Neural cell (in vitro differentiated cells): ENCODE measurements at regions not wholly inside any gene's neighbourhood (a gene's known extent, or its start where the extent isn't known, plus 50 kb on each side); places are given as distances from the start of the nearest gene placed in this dataset.

Experiments used
- H2AFZ ChIP-seq: fragments of 200-600, 300-800 bp; sonication (generic), shearing (Covaris generic); 2 replicates; pipeline ENCODE4 v1.6.0; 2014; ENCODE audit warnings: low read depth, mild to moderate bottlenecking, antibody characterized with exemption, low read length, moderate library complexity
- H3F3A ChIP-seq: fragments of 200-600 bp; shearing (Covaris generic); 2 replicates; pipeline ENCODE4 v1.6.1; 2016; ENCODE audit warnings: mild to moderate bottlenecking, moderate library complexity, mixed read lengths, antibody characterized with exemption, low read length; ENCODE audit not compliant: insufficient read depth, poor library complexity, severe bottlenecking
- H3K27ac ChIP-seq: fragments of 200-600, 300-800 bp; sonication (generic), shearing (Covaris generic); 2 replicates; pipeline ENCODE4 v1.5.1; 2014; ENCODE audit warnings: mild to moderate bottlenecking, low read length, moderate library complexity
- H3K27me3 ChIP-seq: fragments of 300-800, 200-600 bp; sonication (generic), shearing (Covaris generic); 2 replicates; pipeline ENCODE4 v1.6.0; 2014; ENCODE audit warnings: mild to moderate bottlenecking, low read depth, low read length, moderate library complexity; ENCODE audit not compliant: insufficient read depth
- H3K36me3 ChIP-seq: fragments of 300-800, 200-600 bp; sonication (generic), shearing (Covaris generic); 2 replicates; pipeline ENCODE4 v1.5.1; 2014; ENCODE audit warnings: mild to moderate bottlenecking, antibody characterized with exemption, low read length, moderate library complexity; ENCODE audit not compliant: insufficient read depth
- H3K4me2 ChIP-seq: fragments of 300-800, 200-600 bp; sonication (generic), shearing (Covaris generic); 2 replicates; pipeline ENCODE4 v1.6.0; 2014; ENCODE audit warnings: mild to moderate bottlenecking, low read length
- H3K4me3 ChIP-seq: fragments of 300-800, 200-600 bp; sonication (generic), shearing (Covaris generic); 2 replicates; pipeline ENCODE4 v1.5.1; 2014; ENCODE audit warnings: mild to moderate bottlenecking, low read length, moderate library complexity
- H3K79me2 ChIP-seq: fragments of 200-600 bp; shearing (Covaris generic); replicated peaks from 2 replicates; pipeline ENCODE4 v1.6.0; 2014; ENCODE audit warnings: mild to moderate bottlenecking, low read length, moderate library complexity; ENCODE audit not compliant: insufficient read depth
- H3K9ac ChIP-seq: fragments of 300-800, 200-600 bp; sonication (generic), shearing (Covaris generic); 2 replicates; pipeline ENCODE4 v1.6.1; 2016; ENCODE audit warnings: mild to moderate bottlenecking, low read length, mixed read lengths
- H3K9me2 ChIP-seq: fragments of 200-600 bp; shearing (Covaris generic); 2 replicates; pipeline ENCODE4 v1.6.1; 2016; ENCODE audit warnings: mild to moderate bottlenecking, low read length, mixed read lengths; ENCODE audit not compliant: insufficient read depth
- H3K9me3 ChIP-seq: fragments of 200-600, 300-800 bp; sonication (generic), shearing (Covaris generic); 2 replicates; pipeline ENCODE4 v1.6.1; 2016; ENCODE audit warnings: mild to moderate bottlenecking, mixed run types, low read length, moderate library complexity, mixed read lengths
- H4K20me1 ChIP-seq: fragments of 200-600 bp; shearing (Covaris generic); 2 replicates; pipeline ENCODE4 v1.6.1; 2016; ENCODE audit warnings: mild to moderate bottlenecking, mixed run types; ENCODE audit not compliant: insufficient read depth
- EP300 ChIP-seq: fragments of 450-650 bp; conservative IDR thresholded peaks from 2 replicates; pipeline ENCODE4 v1.6.1; 2014; ENCODE audit warnings: antibody characterized with exemption, mild to moderate bottlenecking, moderate library complexity; ENCODE audit not compliant: poor library complexity, severe bottlenecking
- EZH2 ChIP-seq: fragments of 200-600, 300-800 bp; shearing (Covaris generic), sonication (generic); IDR thresholded peaks from 2 replicates; pipeline ENCODE4 v1.6.1; 2014; ENCODE audit warnings: antibody characterized with exemption, low read length, borderline replicate concordance, mild to moderate bottlenecking; ENCODE audit not compliant: insufficient read depth, poor library complexity, severe bottlenecking
- MXI1 ChIP-seq: fragments of 450-650 bp; conservative IDR thresholded peaks from 2 replicates; pipeline ENCODE4 v1.6.1; 2014; ENCODE audit warnings: antibody characterized with exemption, mild to moderate bottlenecking; ENCODE audit not compliant: poor library complexity, severe bottlenecking
- POLR2AphosphoS5 ChIP-seq: IDR thresholded peaks from 2 replicates; pipeline ENCODE4 v1.6.1; 2012
- RAD21 ChIP-seq: fragments of 450-650 bp; conservative IDR thresholded peaks from 2 replicates; pipeline ENCODE4 v1.6.1; 2014; ENCODE audit warnings: antibody characterized with exemption, mild to moderate bottlenecking, moderate library complexity
- SMC3 ChIP-seq: fragments of 450-650 bp; conservative IDR thresholded peaks from 2 replicates; pipeline ENCODE4 v1.6.1; 2014; ENCODE audit warnings: antibody characterized with exemption, mild to moderate bottlenecking, moderate library complexity; ENCODE audit not compliant: poor library complexity
- TF ChIP-seq, protein P1 (sequence below): IDR thresholded peaks from 2 replicates; pipeline ENCODE4 v1.6.1; 2012; ENCODE audit warnings: borderline replicate concordance

DNA sequence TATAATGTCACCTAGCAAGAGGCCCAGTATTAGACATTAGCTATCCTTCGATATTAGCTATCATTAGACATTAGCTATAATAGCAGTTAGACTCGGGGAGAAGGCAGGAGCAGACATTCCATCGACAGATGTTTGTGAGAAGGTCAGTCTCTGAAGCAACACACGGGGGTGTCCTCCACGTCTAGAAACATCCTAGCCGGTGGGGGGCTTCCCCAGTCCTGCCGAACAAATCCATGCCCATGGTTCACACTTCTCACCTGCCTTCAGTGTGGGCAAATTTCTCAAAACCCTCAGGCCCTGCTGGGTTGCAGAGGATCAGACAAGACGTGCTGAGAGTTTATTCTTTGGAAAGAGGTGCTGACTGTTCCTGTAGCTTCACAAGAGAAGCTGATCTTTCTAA lies 151.1 kb downstream of the IRF8 start (continued):
- TF ChIP-seq MXI1 = no peak
- TF ChIP-seq SMC3 = no peak
- no peak for TF ChIP-seq POLR2AphosphoS5

DNA sequence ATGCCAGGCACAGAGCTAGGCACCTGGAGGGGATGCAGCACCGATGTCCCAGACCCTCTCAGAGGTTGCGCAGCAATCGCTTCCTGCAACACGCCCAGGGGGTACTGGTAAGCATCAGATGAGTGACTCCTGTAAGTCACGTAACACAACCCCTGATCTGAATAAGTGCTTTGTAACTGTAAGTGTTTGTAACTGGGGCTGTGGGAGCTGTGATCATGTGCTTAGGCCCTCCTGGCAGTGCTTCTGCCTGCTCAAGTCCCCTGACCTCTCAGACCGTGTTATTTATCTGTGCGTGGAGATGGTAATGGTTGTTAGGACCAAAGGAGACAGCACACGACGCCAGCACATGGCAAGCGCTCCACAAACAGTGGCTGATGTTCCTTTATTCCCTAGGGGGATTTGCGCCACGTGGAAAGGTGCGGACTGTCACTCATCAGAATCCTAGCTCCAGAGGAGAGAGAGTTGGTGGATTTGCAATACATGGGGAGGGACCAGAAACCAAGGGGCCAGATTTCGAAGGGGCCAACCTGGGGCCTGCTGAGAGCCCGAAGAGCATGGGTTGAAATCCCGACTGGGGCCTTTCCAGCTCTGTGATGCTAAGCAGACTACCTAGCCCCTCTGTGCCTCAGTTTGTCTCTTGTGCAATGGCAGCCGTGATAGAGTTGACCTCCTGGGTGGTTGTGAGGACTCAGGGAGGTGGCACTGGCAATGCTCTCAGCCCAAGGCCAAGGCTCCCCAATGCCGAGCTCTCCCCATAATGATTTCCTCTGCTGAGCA lies 151.8 kb downstream of the IRF8 start:
- Histone ChIP-seq H3K27ac (no peak overlapping the region), H3K79me2 (no peaks in the 10 kb centered on the region), H3K4me3 (no peak overlapping the region), H3K4me2 (no peak overlapping the region), H3F3A (no peaks in the 10 kb centered on the region), H2AFZ (no peak overlapping the region), H4K20me1 (no peaks in the 10 kb centered on the region), H3K36me3 (no peaks in the 10 kb centered on the region), H3K9me2 (no peaks in the 10 kb centered on the region), H3K9ac (no peak overlapping the region), H3K27me3 (no peaks in the 10 kb centered on the region), H3K9me3 (no peaks in the 10 kb centered on the region)
- TF ChIP-seq, protein P1, sequence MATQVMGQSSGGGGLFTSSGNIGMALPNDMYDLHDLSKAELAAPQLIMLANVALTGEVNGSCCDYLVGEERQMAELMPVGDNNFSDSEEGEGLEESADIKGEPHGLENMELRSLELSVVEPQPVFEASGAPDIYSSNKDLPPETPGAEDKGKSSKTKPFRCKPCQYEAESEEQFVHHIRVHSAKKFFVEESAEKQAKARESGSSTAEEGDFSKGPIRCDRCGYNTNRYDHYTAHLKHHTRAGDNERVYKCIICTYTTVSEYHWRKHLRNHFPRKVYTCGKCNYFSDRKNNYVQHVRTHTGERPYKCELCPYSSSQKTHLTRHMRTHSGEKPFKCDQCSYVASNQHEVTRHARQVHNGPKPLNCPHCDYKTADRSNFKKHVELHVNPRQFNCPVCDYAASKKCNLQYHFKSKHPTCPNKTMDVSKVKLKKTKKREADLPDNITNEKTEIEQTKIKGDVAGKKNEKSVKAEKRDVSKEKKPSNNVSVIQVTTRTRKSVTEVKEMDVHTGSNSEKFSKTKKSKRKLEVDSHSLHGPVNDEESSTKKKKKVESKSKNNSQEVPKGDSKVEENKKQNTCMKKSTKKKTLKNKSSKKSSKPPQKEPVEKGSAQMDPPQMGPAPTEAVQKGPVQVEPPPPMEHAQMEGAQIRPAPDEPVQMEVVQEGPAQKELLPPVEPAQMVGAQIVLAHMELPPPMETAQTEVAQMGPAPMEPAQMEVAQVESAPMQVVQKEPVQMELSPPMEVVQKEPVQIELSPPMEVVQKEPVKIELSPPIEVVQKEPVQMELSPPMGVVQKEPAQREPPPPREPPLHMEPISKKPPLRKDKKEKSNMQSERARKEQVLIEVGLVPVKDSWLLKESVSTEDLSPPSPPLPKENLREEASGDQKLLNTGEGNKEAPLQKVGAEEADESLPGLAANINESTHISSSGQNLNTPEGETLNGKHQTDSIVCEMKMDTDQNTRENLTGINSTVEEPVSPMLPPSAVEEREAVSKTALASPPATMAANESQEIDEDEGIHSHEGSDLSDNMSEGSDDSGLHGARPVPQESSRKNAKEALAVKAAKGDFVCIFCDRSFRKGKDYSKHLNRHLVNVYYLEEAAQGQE = no peak
- TF ChIP-seq POLR2AphosphoS5 (no peak), MXI1 (no peak), EZH2 (no peak)

DNA sequence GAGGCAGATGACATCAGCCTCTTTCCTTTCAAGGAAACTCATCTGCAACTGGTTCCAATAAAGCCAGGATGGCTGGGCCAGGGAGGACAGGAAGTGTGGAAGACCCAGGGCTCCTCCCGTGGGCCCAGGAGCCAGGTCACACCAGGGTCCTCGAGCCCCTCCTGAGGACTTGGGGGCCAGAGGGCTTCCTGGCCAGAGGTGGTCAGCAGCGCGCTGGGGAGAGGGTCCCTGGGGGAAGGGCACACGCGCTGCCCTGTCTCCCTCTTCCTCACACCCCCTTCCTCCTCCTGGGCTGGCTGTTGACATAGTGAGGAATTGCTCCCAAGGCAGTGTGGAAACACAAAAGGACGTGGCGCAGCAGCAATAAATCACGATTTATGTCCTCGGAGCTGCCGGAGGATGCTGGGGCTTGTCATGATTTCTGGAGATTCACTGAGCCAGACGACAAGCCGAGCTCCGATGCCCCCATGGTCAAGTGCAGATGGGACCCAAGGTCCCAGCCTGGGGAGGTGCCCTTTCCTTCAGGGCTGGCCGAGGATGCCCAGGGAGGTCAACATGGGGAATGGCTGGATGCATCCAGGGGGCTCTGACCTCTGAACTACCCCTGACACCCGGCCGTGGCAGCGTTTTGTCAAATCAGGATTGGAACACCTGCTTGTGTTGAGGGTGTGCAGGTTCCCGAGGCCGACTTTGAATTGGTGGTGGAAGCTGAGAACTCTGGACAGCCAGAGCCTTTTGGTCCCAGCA lies 152.6 kb downstream of the IRF8 start:
- Histone ChIP-seq H3K9me2 (no peaks in the 10 kb centered on the region), H3K79me2 (no peaks in the 10 kb centered on the region), H2AFZ (no peak overlapping the region), H3K27ac (no peak overlapping the region), H3K9me3 (no peaks in the 10 kb centered on the region), H3F3A (no peaks in the 10 kb centered on the region), H3K4me2 (no peak overlapping the region), H3K27me3 (no peaks in the 10 kb centered on the region), H4K20me1 (no peaks in the 10 kb centered on the region), H3K4me3 (no peak overlapping the region), H3K9ac (no peak overlapping the region), H3K36me3 (no peaks in the 10 kb centered on the region)
- TF ChIP-seq, protein P1 = no peak
- no peak for TF ChIP-seq RAD21
- no peak for TF ChIP-seq POLR2AphosphoS5
- no peak for TF ChIP-seq SMC3
- no peak for TF ChIP-seq MXI1
- no peak for TF ChIP-seq EP300
